Endothelial cell (in vitro differentiated cells): ENCODE measurements at regions not wholly inside any gene's neighbourhood (a gene's known extent, or its start where the extent isn't known, plus 50 kb on each side); places are given as distances from the start of the nearest gene placed in this dataset.

Experiments used
- DNase-seq: peaks from one replicate; pipeline ENCODE4 v3.0.0; 2021; ENCODE audit warnings: low spot score
- H3K27ac Mint-ChIP-seq: one replicate; pipeline ENCODE4 v1.8.0; 2021; ENCODE audit warnings: mixed read lengths, inconsistent platforms; ENCODE audit not compliant: unreplicated experiment
- H3K27me3 Mint-ChIP-seq: one replicate; pipeline ENCODE4 v1.8.0; 2021; ENCODE audit warnings: mild to moderate bottlenecking, moderate library complexity, mixed read lengths, inconsistent platforms; ENCODE audit not compliant: unreplicated experiment
- H3K36me3 Mint-ChIP-seq: one replicate; pipeline ENCODE4 v1.8.0; 2021; ENCODE audit warnings: mild to moderate bottlenecking, low read depth, mixed read lengths, inconsistent platforms; ENCODE audit not compliant: unreplicated experiment
- H3K4me1 Mint-ChIP-seq: one replicate; pipeline ENCODE4 v1.8.0; 2021; ENCODE audit warnings: mild to moderate bottlenecking, mixed read lengths, inconsistent platforms; ENCODE audit not compliant: unreplicated experiment
- H3K4me3 Mint-ChIP-seq: one replicate; pipeline ENCODE4 v1.8.0; 2021; ENCODE audit warnings: mild to moderate bottlenecking, mixed read lengths, inconsistent platforms; ENCODE audit not compliant: unreplicated experiment
- H3K9me3 Mint-ChIP-seq: one replicate; pipeline ENCODE4 v1.8.0; 2021; ENCODE audit warnings: mixed read lengths, inconsistent platforms; ENCODE audit not compliant: unreplicated experiment
- TF ChIP-seq, protein P1 (sequence below): fragments of 200-600 bp; sonication (generic); IDR thresholded peaks from one replicate; pipeline ENCODE4 v1.5.0; 2021; ENCODE audit warnings: antibody characterized with exemption; ENCODE audit not compliant: unreplicated experiment

DNA sequence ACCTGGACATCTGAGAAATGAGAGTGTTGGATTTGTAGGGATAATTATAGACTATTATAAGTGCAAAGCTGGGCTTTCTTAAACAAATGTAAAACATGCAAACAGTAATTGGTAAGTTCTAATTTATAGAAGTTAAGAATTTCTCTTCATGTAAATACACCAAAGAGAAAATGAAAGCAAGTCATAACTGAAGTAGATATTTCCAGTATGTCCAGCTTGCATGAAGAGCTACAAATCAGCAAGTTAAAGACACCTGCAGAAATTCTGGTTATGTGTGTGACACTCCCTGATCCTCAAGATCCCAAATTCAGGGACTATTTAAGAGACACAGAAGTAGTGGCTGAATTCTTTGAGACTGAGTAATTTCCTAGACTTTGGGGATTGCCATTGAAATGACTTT, 308.9 kb downstream of the TLE4 start:
- DNase-seq: no peak
- H3K4me3 Mint-ChIP-seq: no peak overlapping the region
- no peak overlapping the region for H3K27ac Mint-ChIP-seq
- H3K36me3 Mint-ChIP-seq: no peaks in the 10 kb centered on the region
- peaks cover 5% of the 10 kb centered on the region for H3K4me1 Mint-ChIP-seq
- H3K27me3 Mint-ChIP-seq: no peaks in the 10 kb centered on the region
- TF ChIP-seq, protein P1, sequence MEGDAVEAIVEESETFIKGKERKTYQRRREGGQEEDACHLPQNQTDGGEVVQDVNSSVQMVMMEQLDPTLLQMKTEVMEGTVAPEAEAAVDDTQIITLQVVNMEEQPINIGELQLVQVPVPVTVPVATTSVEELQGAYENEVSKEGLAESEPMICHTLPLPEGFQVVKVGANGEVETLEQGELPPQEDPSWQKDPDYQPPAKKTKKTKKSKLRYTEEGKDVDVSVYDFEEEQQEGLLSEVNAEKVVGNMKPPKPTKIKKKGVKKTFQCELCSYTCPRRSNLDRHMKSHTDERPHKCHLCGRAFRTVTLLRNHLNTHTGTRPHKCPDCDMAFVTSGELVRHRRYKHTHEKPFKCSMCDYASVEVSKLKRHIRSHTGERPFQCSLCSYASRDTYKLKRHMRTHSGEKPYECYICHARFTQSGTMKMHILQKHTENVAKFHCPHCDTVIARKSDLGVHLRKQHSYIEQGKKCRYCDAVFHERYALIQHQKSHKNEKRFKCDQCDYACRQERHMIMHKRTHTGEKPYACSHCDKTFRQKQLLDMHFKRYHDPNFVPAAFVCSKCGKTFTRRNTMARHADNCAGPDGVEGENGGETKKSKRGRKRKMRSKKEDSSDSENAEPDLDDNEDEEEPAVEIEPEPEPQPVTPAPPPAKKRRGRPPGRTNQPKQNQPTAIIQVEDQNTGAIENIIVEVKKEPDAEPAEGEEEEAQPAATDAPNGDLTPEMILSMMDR: no peak
- H3K9me3 Mint-ChIP-seq: no peaks in the 10 kb centered on the region

DNA sequence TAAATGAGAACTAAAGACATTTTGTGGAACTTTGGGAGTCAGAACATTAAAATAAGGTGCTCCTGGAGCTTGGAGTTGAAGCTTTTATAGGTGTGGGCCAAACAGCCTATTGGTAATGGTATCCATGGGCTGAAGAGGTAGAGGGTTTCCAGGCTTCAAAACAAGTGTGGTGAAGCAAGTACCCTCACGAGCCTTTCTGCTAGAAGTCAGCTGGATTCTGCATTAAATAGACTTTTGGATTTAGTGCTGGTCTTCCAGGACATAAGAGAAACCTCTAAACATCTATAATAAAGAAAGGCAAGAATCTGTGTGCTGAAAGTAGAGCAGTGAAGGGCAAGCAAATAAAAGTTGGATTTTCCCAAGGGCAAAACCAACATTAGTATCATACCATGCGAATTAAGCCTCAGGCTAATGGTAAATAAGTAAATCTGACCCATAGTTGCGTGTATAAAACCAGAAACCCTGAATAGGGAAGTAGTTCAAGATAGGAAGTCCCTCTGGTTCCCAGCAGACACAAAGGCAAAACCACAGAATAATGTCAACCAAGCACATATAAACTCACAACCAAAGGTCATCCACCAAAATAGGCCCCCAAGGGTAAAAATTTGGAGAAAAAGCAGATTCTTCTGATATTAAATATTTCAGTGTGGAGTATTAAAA, 306.3 kb downstream of the TLE4 start:
- Mint-ChIP-seq H3K4me1 (no peaks in the 10 kb centered on the region), H3K4me3 (no peak overlapping the region), H3K36me3 (no peaks in the 10 kb centered on the region), H3K27me3 (no peaks in the 10 kb centered on the region), H3K9me3 (no peaks in the 10 kb centered on the region), H3K27ac (no peak overlapping the region)
- TF ChIP-seq, protein P1: no peak
- DNase-seq: no peak

DNA sequence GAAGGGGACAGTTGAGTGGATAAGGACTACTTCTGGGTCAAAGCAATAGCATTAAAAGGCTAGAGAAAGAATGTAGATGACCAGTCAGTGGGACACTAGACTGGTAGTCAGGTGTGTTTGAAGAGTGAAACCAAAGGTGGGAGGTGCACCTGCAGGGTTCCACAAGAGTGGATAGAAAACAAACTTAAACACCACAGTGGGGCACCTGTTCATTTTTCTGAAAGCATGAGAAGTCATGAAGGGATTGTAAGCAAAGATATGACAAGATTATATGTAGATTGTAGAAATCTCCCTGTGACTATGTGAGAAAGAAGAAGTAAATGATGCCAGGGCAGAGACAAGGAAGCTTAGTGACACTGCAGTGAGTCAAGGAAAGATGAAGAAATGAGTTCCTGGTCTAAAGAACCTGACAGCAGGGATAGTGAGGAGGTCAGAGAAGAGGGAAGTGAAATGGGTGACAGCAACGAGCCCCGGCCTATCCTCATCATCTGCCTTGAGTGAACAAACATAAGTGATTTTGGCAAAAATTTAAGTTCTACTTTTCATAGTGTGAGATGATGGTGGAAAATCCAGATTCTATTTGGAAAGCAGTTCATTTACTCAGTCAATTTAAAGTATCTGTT, 296.9 kb downstream of the TLE4 start:
- TF ChIP-seq, protein P1: no peak
- H3K27ac Mint-ChIP-seq: no peak overlapping the region
- peaks cover 11% of the 10 kb centered on the region for H3K4me1 Mint-ChIP-seq
- H3K36me3 Mint-ChIP-seq: no peaks in the 10 kb centered on the region
- peaks cover 7% of the 10 kb centered on the region for H3K27me3 Mint-ChIP-seq
- no peaks in the 10 kb centered on the region for H3K9me3 Mint-ChIP-seq
- no peak overlapping the region for H3K4me3 Mint-ChIP-seq
- no peak for DNase-seq

DNA sequence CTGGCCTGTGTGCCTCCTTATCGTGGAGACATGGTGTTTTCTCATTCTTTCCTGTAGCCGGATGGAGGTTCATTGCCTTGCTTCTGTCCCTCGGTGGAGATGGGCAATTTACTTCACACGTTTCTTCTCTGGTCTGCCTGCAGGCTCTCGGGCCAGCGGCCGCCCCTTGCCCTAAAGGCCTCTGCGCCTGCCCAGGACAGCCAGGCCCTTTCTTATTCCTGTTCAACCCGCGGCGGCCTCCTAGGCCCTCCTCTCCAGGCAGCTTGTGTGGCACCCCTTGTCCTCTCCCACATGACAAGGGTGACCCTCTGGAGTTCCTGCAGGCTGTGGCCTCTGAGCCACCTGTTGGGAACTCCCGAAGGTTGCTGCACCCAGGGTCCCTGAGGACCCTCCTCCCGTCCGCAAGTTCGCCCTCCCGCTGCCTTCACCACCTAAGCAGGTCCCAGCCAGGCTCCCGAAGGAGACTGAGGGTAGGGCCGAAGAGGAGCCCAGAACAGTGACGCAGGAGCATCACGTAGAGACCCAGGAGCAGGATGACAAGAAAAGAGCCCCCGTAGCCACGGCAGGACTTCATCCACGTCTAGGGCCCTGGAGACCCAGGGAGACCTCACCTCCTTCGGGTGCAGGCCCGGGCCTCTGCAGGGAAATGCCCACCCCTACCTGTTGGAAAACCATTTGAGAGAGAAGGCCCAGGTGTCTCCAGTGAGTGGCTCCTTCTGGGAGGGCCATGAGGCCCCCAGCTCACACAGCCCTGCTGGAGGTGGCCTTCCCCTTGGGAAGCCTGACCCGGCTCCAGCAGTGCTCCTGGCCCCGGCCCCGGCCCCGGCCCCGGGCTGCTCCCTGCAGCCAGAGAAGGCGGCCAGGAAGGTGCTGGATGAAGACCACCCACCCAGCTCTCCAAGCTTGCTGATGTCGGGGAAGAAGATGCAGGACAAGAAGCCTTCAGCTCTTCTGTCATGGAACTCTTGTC, 291.4 kb downstream of the TLE4 start:
- H3K4me3 Mint-ChIP-seq: no peak overlapping the region
- no peaks in the 10 kb centered on the region for H3K9me3 Mint-ChIP-seq
- no peaks in the 10 kb centered on the region for H3K36me3 Mint-ChIP-seq
- H3K4me1 Mint-ChIP-seq: peaks cover 11% of the 10 kb centered on the region
- no peak for DNase-seq
- H3K27me3 Mint-ChIP-seq: peaks cover 10% of the 10 kb centered on the region
- TF ChIP-seq, protein P1: no peak
- H3K27ac Mint-ChIP-seq: no peak overlapping the region

DNA sequence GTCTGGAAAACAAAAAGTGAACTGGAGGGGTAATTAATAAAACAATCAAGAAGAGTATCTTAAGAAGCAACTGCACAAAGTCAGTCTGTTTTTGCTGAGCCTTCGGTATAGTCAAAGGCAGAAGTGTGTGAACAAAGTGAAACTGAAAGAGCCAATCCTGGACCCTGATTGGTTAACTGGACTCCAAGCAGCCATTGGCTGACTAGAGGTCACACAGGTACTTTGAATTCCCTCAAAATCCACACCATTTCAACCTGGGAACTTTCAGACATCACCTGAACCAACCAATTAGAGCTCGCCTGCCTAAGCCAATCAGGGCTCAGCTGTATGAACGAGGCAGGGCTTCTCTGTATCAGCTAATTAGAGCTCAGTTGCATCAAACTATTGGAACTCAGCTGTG, 286.7 kb downstream of the TLE4 start:
- Mint-ChIP-seq H3K9me3 (no peaks in the 10 kb centered on the region), H3K4me1 (no peaks in the 10 kb centered on the region), H3K27me3 (peaks cover 4% of the 10 kb centered on the region), H3K27ac (no peak overlapping the region), H3K4me3 (no peak overlapping the region), H3K36me3 (no peaks in the 10 kb centered on the region)
- TF ChIP-seq, protein P1: no peak
- no peak for DNase-seq
